ENCODE measurements at regions not wholly inside any gene's neighbourhood (a gene's known extent, or its start where the extent isn't known, plus 50 kb on each side); places are given as distances from the start of the nearest gene placed in this dataset.
A peak's percentile ranks its signal among the peaks of the same experiment; 100 is the strongest.
"Not testable (repeated sequence)": the region's sequence is repeated elsewhere in the genome, so short reads cannot be mapped to it uniquely, and the experiment has no call there.

DNA sequence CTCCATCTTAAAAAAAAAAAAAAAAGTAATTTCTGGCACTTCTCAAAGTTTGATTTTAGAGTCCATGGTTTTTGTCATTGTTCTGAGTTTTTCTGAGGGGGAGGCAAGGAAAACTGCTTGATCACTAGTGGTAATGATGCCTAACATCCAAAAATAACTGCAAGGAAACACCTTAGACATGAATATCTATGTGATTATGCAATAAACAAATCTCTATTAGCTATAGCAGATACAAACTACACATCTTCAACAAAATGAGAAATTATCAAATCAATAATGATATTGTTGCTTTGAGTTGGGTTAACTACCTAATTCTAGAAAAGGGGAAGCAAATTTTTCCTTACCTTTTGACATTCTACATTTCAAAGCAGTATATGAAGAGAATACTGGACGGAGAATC, 230.9 kb upstream of the JARID2 start:
- DNase-seq, result no peak

DNA sequence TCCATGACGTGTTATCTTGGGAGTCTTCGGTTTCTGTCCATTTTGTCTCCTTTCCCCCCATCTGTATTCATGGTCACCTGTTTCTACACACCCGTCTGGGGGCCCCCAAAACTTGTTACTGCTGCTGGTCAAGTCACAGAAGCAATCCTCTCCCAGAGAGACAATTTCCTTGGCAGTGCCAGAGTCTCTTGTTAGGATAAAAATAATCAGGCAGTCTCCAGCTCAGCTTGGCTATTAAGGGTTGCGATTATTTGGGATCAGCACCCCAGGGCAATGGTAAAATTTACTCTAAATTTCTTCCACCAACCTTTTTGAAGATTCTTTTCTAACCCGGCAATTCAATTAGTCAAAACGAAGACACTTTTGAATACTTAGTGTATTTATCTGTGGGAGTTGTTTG, 229.1 kb upstream of the JARID2 start:
- no peak for DNase-seq

DNA sequence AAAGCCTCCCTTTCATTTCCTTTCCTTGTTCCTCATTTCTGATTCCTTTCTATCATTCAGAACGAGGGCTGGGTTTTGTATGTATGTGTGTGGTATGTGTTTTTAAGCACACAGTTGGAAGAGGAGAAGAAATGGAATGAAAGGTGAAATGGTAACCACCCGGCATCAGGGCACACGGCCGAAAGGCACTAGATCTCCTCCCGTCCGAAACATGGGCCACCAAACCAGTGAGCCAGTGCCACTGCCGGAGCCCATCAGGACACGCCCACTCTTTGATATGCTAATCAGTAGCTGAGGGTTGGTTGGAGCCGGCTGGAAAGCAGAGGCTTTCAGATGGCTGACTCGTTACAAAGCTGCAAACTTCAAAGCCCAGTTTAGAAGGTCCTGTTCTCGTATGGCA, 228.6 kb upstream of the JARID2 start:
- no peak for DNase-seq

DNA sequence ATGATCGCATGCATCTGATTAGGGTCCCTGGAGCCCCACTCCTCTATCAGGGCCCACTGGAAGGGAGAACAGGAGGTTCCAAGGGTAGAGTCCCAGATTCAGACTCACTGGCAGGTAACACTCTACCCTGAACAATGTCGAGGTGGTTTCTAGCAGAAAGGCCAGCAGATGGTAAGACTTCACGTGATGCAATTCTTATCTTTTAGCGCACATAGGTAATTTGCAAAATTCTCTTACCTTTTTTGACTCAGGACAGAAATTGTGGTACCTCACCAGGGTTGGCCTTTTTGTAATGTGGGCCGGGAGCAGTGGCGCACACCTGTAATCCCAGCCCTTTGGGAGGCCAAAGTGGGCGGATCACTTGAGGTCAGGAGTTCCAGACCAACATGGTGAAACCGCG, 228.1 kb upstream of the JARID2 start:
- DNase-seq, result no peak

DNA sequence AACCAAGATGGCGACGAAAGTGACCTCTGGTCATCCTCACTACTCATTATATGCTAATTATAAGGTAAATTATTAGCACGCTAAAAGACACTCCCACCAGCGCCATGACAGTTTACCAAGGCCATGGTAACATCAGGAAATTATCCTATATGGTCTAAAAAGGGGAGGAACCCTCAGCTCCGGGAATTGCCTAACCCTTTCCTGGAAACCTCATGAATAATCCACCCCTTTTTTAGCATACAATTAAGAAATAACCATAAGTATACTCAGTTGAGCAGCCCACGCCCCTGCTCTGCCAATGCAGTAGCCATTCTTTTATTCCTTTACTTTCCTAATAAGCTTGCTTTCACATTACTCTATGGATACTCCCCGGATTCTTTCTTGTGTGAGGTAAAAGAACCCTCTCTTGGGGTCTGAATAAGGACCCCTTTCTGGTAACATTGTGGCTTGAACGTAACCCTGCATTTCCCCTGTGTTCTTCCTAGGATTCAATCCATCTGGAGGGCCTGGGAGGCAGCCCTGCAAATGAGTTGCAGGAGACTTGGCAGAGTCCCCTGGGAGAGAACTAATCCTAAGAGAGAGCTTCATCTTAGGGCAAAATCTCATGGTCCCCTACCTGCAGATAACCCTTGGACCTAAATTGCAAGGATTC, 225.6 kb upstream of the JARID2 start:
- DNase-seq, result no peak

DNA sequence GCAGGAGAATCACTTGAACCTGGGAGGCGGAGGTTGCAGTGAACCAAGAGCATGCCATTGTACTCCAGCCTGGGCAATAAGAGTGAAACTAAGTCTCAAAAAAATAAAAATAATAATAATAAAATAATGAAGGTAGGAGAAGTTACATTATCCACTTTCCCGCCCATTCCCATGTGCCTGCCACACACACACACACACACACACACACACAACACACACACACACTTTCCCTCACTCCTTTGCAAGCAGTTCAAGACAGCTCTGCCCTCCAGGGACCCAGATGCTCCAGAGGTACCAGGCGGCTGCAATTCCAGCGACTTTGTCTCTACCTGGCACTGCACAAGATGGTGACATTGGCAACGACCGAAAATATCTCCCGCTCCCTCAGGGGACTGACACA, 224.8 kb upstream of the JARID2 start:
- no peak for DNase-seq

DNA sequence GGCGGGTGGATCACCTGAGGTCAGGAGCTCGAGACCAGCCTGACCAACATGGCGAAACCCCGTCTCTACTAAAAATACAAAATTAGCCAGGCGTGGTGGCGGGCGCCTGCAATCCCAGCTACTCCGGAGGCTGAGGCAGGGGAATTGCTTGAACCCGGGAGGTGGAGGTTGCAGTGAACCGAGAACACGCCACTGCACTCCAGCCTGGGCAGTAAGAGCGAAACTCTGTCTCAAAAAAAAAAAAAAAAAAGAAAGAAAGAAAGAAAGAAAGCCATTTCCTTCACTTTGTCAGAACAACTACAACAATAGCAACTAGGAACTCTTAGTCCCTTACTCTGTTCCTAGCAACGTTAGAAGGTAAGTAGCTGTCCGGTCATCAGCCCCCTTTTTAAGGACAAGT, 222.9 kb upstream of the JARID2 start:
- not testable (repeated sequence) for DNase-seq

DNA sequence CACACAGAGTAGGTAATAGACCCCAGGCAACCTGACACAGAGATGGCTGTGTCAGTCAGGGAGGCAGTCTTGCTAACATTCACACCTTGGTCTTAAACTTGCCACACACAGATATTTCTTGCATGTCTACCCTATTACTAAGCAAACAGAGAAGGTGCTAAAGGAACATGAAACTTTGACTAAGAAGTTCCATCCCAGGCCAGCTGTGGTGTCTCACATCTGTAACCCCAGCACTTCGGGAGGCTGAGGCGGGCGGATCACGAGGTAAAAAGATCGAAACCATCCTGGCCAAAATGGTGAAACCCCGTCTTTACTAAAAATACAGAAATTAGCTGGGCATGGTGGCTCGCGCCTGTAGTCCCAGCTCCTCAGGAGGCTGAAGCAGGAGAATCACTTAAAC, 222.4 kb upstream of the JARID2 start:
- peak; percentile 39 for DNase-seq

DNA sequence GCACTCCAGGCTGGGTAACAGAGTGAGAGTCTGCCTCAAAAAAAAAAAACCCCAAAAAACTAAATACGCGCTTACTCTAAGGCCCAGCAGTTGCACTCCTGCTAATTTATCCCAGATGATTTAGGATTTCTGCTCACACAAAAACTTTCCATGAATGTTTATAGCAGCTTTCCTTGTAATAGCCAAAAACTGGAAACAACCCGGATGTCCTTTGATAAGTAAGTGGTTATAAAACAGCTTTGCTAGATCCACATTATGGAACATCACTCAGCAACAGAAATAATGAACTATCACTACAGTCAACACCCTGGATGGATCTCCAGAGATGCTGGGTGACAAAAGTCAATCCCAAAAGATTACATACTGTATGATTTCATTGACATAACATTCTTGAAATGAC, 220.4 kb upstream of the JARID2 start:
- no peak for DNase-seq

DNA sequence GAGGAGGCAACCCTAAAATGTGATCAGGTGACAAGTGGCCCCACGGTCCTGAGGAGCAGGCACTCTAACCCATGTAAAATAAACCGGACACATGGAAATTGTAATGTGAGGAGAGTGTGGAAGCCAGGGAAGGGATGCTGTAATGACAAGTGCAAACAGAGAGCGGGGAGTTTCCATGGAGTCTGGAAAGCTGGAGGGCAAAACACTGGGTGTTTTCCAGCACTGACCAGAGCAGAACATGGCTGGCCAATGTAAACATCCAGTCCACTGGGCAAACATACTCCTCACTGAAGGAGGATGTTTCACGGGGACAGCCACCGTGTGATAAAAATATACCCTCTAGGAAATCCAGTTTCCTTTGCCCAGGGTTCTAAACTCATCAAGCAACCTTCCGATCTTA, 219.0 kb upstream of the JARID2 start:
- no peak for DNase-seq

DNA sequence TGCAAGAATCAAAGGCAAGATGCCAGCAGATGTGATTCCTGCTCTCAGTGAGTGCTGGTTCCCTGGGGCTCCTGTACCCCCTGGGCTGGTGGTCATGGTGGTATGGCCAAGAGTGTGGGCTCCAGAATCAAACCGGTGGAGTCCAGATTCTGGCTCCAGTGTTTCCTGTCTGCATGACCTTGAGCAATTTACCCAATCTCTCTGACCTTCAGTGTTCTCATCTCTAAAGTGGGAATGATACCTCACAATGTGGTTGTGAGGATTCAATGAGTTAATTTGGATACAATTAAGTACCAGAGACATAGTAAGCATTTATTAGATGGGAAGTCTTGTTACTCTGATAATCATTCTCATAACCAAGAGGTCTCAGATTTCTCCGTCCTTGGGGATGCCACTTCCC, 218.4 kb upstream of the JARID2 start:
- no peak for DNase-seq

DNA sequence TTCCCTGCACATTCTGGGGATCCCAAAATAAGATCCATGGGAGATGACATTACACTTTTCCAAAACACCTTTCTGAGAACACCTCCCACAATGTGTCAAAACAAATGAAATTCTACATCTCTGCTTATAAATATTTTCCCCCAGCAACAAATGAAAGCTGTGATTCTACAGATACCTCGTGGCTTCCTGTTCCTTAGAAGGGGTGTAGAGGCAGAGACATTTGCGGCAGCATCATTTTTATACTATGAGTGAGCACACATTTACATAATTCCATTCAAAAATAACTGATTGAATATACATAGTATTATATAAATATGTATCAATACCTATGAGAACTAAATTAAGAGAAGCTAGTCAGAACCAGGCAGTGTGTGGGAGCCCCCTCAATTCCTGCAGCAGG, 213.9 kb upstream of the JARID2 start:
- no peak for DNase-seq

DNA sequence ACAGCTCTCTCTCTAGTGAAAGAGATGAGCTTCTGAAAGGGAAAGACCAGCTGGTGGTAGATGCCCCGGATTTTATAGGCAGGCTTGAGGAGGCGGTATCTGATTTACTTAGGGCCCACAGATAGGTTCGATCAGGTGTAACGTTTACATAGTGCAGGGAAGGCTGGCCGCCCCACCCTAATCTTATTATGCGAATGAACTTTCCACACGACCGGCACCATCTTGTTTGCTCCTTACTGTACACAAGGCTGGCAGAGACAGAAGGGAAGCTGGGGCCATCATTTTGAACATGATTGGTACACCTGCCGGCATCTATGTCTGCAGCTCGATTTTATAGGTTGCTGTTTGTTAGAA, 212.0 kb upstream of the JARID2 start:
- no peak for DNase-seq

DNA sequence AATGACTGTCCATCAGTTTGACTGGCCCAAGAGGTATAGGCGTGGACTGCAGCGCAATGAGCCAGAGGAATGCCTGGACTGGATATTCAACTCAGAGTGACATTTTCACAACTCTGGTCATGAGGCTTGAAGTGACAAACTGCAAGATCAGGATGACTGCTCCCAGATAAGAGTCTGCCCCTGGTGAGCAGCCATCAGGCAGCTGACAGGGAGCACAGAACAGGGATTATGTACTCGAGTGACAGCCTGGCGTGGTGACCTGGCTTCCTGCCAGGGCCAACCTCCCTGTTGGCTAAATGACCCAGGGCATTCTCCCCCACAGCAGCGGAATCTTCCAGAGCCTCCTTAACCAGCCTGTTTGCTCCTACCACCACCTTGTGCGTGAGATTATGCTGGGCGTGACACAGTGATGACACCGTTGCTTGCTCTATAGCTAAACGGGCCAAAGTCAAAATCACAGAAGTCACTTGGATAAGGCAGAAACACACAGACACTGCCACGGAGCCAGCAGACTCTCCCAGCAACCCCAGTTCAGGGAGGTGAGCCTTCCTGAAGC, 209.1 kb upstream of the JARID2 start:
- no peak for DNase-seq

DNA sequence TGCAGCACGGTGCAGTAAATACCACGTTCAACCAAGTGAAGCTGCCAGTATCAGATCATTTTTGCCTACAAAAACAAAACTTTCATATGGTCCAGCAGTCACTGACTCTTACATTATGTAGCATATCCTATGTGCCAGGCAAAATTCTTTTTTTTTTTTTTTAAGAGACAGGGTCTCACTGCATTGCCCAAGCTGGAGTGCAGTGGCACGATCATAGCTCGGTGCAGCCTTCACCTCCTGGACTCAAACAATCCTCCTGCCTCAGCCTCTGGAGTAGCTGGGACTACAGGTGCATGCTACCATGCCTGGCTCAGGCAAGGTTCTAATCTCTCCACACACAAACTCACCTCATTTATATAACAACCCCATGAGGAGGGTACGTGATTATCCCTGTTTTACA, 208.6 kb upstream of the JARID2 start:
- no peak for DNase-seq

DNA sequence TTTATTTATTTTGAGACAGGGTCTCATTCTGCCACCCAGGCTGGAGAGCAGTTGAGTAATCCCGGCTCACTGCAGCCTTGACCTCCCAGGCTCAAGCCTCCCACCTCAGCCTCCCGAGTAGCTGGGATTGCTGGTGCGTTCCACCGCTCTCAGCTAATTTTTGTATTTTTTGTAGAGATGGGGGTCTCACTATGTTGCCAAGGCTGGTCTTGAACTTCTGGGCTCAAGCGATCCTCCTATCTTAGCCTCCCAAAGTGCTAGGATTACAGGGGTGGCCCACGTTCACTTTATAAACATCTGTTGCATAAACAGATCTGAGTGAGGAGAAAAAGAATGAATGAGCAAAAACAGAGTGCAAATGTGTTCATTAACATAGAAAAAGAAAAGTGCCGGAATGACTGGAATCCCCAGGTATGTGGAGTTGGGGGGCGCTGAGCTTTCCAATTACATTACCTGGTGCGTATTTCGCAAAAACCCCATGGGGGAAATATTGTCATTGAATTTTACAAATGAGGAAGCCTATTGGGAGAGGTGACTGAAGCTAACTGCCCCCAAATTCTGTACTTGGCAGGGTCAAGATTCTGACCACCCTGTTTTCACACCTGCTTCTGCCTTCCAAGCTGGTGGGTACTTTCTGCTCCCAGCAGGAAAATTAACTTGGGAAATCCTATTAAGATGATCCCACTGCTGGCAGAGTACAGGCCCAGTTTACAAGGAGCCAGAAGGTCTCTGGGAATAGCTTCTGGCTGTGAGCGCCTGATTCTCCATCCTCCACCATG, 207.7 kb upstream of the JARID2 start:
- DNase-seq, result no peak

DNA sequence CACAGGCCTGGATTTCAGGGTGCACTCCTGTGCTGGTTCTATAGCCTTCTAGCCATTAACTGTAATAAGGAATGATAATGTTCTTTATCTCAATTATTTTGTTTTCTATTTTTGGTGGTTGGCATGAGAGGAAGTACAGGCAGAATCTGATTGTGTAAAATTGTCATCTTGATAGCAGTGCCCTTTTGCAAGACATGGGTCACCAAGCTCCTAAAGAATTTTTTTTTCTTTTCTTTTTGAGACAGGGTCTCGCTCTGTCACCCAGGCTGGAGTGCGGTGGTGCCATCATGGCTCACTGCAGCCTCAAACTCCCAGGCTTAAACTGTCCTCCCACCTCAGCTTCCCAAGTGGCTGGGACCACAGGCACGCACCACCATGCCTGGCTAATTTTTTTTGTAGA, 206.7 kb upstream of the JARID2 start:
- no peak for DNase-seq

DNA sequence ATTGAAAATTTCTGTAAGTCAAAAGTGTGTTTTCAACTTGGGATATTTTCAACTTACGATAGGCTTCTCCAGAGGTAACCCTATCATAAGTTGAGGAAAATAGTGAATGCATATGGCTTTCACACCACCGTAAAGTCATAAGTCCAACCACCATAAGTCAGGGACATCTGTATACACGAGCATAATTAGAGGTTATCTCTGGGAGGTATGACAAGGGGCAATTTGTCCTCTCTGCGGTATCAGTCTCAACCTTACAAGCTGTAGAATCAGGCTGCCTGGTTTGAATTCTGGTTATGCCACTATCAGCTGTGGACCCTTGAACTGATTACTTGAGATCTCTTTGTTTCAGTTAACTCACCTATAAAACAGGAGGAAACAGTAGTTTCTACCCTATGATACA, 202.9 kb upstream of the JARID2 start:
- no peak for DNase-seq

DNA sequence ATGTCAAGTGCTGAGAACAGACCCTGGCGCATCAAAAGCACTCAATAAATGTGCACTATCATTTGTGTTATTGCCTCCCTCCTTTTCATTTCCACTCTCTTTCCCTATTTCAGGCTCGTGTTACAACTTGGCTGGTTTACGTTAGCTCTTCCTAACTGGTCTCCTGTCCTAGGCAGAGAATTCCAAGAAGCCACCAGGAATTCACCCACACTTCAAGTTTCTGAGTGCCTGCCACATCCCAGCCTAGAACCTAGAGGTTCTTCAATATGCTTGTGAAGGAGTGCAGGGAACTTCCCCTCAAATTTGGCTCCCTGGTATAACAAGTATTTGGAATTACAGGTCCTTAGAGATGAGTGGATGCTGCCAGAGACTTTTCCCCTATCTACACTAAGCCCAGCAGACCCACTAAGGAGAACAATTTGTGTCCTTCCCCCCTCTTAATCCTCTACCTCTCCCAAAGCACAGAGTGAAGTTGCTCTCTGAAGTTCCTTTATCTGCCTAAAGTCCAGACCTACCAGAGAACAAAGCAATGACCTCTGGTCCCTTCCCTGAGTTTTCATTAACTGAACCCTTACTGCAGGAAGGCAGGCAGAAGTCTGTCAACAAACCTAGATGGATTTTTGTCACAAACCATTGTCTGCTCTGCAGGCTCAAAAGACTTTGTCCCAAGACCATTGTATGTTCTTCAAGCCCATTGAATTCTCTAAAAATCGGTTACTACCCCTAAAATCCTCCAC, 201.6 kb upstream of the JARID2 start:
- no peak for DNase-seq

DNA sequence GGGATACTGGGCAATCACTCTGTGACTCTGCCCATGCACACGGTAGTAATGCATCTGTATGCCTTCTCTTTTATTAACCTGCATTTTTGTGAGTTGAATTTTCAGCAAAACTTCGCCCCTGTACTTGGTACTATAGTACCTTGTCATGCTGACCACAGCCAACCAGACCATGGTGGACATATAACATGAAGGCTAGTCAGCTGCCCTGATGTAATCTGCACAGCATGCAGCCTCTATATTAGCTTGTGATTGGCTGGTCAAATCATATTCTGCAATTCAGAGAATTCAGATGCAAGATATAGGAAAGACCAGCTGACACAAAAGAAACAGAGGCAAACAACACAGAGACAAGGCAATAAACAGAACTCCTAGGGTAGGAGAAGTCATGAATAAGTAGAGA, 200.9 kb upstream of the JARID2 start:
- no peak for DNase-seq

DNA sequence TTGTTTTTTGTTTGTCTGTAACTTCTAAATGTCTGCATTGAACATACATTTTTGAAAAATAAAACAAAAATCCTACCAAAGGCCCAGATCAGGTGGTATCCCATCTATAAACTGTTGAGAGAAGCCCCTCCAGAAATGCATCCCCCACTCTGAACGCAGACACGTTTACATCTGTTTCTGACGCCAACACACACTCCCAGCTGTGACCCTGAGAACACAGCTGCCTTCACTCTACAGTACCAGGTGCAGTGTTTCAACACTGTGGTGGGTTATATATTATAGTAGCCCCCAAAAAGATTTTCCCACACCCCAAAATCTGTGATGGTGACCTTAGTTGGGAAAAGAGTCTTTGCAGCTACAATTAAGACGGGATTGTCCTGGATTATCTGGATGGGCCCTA, 199.1 kb upstream of the JARID2 start:
- no peak for DNase-seq

DNA sequence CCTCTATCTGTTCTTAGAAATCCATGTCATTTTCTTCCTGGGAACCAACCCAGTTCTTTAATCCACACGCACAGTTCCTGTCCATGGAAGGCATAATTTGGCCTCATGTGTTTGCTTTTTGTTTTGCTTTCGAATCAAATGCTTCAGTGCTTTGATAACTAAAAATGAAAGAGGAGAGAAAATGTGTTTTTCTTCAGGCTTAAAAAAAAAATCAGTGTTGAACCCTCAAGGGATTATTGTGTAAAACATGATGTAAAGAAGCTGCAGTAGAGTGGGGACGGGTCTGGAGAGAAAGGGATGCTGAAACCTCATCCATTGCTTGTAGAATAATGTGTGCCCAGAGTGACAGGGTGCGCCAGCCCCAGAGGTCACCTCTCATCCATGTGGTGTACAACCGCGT, 197.5 kb upstream of the JARID2 start:
- no peak for DNase-seq

DNA sequence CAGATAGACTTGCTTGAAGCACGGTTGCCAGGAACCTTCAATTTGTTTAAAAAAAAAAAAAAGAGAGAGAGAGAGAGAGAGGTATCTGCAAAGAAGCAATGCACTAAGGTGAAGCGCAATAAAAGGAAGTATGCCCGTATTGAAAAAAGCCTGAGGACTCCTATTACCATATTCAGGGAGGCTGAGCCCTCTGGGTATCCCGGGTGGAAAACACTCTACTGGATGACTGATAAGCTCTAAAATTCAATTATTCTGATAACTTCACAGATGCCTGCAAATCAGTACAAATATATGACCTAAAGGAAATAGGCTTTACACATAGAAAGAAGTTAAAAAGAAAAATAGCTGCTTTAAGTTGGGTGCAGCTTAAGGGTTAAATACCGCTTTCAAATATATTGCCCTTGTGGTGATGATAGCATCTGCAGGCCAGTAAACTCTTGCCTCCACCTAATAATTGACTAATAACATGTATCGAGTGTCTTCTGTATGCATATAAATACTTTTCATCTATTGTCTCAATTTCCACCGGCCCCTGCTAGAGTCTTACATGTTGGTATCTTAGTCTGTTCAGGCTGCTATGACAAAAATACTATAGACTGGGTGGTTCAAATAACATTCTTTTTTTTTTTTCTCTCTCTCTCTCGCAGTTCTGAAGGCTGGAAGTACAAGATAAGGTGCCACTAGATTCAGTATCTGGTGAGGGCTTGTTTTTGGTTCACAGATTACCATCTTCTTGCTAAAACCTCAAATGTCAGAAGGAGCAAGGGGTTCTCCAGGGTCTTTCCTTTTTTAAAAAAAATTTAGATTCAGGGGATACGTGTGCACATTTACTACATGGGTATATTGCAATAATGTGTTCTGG, 187.4 kb upstream of the JARID2 start:
- no peak for DNase-seq
